HG02571 (cell line): ENCODE measurements at regions not wholly inside any gene's neighbourhood (a gene's known extent, or its start where the extent isn't known, plus 50 kb on each side); places are given as distances from the start of the nearest gene placed in this dataset.
"Not testable (repeated sequence)": the region's sequence is repeated elsewhere in the genome, so short reads cannot be mapped to it uniquely, and the experiment has no call there.

Source experiments
- ATAC-seq: cut with Tn5 transposase; IDR thresholded peaks from one replicate; pipeline ENCODE4 v1.9.1; 2021; ENCODE audit warnings: mild to moderate bottlenecking, moderate library complexity; ENCODE audit not compliant: unreplicated experiment

DNA sequence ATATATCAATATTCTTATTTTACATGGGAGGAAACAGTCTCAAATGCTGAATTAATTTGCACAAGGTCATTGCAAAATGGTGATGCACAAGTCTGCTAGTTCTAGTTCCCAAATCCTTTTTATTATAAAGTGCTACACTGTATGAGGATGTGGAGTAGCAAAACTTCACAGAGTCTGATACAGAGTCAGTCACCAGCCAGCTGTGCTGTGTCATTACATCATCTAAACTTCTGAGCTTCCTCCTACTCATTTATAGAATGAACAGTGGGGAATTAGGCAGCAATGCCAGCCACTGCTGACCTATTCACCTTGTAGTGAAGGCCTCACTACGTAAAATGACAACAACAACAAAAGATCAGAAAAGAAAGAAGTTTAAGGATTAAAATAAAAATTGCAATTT lies 357.8 kb downstream of the TMEM167A start:
- peak; percentile 68 for ATAC-seq

GRCh38 chr5:82717738-82718137 lies 359.5 kb downstream of the TMEM167A start:
- ATAC-seq = no peak

DNA sequence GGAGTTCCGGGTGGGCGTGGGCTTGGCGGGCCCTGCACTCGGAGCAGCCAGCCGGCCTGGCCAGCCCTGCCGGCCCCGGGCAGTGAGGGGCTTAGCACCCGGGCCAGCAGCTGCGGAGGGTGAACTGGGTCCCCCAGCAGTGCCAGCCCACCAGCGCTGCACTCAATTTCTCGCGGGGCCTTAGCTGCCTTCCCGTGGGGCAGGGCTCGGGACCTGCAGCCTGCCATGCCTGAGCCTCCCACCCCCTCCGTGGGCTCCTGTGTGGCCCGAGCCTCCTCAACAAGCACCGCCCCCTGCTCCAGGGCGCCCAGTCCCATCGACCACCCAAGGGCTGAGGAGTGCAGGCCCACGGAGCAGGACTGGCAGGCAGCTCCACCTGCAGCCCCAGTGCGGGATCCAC lies 362.5 kb downstream of the TMEM167A start:
- ATAC-seq = not testable (repeated sequence)

DNA sequence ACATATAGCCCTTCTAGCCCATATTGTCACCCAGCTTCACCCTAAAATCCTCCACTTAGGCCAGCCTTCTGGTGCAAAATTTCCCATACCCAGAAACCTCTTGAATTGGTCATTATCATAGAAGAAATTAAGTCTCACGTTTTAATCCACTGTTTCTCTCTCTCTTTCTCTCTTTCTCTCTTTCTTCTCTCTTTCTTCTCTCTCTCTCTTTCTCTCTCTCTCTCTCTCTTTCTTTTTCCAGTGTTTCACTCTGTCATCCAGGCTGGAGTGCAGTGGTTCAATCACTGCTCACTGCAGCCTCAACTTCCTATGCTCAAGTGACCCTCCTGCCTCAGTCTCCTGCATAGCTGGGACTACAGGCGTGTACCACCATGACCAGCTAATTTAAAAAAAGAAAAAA lies 363.4 kb downstream of the TMEM167A start:
- ATAC-seq = no peak

- no peak for ATAC-seq
Measured at GRCh38 chr5:82707741-82708140, 369.5 kb downstream of the TMEM167A start.

DNA sequence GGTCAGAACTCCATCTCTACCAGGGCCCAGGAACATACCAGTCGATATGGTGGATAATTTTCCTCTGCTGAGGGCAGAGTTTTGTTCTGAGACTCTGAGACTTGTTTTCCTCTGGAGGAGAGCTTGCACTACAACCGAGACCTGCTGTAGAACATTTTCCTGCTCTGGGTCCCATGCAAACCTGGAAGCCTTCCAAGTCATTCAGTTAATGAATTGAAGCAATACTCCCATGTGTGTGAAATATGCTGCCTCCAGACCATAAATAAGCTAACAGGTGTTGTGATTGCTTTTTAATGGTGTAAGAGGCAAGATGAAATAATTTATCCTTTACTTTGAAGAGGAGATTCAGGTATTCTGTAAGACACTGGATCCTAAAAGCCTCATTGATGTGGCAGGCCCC lies 372.8 kb downstream of the TMEM167A start:
- no peak for ATAC-seq

- no peak for ATAC-seq
Measured at GRCh38 chr5:82702046-82702445, 375.1 kb downstream of the TMEM167A start.

GRCh38 chr5:82699737-82700136 lies 377.5 kb downstream of the TMEM167A start:
- no peak for ATAC-seq

DNA sequence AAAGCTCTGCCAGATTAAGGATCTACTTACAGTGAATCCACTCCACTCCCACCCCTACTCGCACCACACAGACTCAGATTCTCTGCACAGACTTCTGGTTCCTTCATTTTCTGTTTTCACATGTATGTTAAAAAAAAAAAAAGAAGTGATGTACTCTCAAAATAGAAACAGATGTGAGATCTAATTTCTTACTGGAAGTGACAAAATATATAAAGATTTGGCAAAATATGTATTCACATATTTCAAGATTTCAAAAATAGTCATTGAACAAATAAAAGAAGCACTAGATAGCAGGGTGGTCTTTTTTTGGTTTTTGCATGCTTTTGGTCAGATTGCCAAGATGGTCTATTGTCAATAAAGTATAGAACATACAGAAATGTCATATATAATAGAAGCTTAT lies 379.2 kb downstream of the TMEM167A start:
- ATAC-seq = no peak

- no peak for ATAC-seq
Measured at GRCh38 chr5:82694711-82695285, 382.4 kb downstream of the TMEM167A start.

- no peak for ATAC-seq
Measured at GRCh38 chr5:82692826-82693225, 384.4 kb downstream of the TMEM167A start.

DNA sequence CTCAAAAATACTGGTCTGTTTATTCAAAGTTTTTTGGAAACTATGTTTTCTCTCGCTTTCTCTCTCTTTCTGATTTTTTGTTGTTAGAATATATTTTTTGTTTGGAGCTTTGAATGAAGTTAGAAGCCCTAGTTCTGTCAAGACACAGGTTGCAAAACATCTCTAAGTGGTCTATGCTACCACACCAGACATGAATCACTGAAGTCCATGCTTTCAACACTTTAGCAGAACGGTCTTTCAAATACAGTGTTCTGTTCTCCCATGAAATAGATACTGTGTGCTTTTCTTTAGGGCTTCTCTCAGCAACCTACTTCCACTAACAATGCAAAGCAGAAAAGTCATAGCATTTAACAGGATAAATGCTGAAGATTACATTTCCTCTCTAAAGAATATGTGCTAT lies 392.5 kb downstream of the TMEM167A start:
- ATAC-seq = no peak

DNA sequence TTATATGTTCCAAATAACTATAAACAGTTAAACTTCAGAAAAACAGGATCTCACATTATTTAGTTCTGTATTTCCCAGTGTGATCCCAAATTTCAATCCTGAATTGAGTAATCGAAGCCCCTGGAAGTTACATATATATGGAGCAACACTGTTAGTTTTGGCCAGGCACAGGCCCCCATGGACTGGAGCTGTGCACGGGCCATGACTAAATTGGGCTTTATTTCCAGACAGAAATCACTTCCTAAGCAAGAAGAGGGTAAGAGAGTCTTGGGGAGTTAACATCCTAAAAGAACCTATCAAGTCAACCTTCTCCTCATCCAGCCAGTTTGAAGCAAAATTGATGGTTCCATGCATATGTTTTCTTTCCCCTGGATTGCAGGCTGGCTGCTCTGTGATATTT lies 393.0 kb downstream of the TMEM167A start:
- ATAC-seq = no peak

DNA sequence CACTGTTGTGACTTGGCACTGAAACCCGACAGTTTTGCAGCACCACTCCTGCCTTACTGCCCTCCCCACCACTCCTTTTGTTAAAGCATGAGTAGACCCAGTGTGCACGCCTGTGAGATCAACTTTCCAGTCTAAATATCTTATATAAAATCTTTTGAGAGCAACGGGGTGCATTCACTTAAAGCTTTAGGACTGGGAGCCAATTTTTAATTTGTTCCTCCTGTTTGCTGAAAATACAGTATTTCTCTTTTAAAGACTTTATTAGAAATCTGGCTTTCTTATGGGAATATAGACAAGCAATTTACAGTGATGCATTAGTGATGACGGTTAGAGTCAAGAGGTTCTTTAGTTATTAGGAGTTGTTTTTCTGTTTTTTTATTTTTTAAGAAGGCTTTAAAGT lies 397.5 kb downstream of the TMEM167A start:
- no peak for ATAC-seq

- peak; percentile 66 for ATAC-seq
Measured at GRCh38 chr5:82676661-82677060, 398.5 kb upstream of the RPS23 start.

- ATAC-seq = no peak
Measured at GRCh38 chr5:82674671-82675070, 396.5 kb upstream of the RPS23 start.

- no peak for ATAC-seq
Measured at GRCh38 chr5:82673057-82673809, 395.1 kb upstream of the RPS23 start.

GRCh38 chr5:82670692-82671091 lies 392.5 kb upstream of the RPS23 start:
- ATAC-seq = no peak

DNA sequence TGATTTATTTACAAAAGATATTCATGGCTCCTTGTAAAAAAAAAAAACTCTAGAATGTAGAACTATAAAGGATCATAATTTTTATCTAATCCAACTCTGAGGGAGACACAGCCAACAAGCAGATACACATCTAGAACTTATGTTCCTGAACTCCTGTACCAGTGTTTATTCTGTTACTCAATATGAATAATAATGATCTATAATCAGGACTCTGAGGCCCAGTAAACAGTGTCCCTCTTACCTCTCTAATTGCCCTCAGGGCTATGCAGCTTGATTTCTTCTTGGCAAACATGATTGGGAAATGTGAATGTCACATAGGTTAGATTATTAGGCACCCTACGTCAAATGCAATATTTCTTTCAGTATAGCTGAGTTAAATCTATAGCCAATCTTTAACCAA lies 391.6 kb upstream of the RPS23 start:
- ATAC-seq = no peak

GRCh38 chr5:82666312-82666711 lies 388.2 kb upstream of the RPS23 start:
- no peak for ATAC-seq

GRCh38 chr5:82664732-82665131 lies 386.6 kb upstream of the RPS23 start:
- ATAC-seq = no peak

DNA sequence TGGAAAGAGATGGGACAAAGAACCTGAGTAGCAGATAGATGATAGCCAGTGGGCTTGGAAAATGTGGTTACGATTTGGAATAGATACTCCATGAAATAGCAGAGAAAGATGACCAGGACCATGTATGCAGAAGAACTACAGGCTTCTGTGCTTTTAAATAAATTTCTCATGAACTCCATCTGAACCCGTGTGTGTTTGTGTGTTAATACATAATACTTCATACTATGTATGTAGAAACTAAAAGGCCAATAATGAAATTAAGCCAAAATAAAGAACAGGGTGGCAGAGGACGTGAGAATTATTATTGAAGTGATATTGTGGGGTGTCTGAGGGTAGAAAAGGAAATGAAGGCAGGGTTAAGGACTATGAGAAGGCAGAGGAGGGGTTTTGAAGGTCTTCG lies 385.1 kb upstream of the RPS23 start:
- ATAC-seq = no peak

DNA sequence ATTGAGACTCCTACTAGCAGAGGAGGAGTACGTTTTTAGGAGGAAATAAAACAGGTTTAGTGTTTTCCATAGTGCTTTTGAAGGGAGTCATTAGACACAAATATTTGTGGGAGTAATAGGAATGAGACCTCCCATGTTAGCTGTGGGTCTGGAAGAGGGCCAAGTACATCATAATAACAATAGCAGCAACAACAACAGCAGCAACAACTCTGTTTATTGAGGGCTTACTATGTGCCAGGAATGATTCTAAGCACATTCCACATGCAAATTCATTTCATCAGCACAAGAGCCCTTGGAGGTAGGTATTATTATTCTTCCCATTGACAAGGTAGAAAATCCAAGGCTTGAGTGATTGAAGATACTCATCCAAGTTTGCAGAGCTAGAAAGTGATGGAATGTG lies 384.2 kb upstream of the RPS23 start:
- no peak for ATAC-seq
